ENCODE measurements at regions not wholly inside any gene's neighbourhood (a gene's known extent, or its start where the extent isn't known, plus 50 kb on each side); places are given as distances from the start of the nearest gene placed in this dataset.

- H3K9me2 ChIP-seq (replicated peaks; ENCODE audit: insufficient read depth) = no peaks in the 10 kb centered on the region
- DNase-seq (ENCODE audit: low spot score) = no peak
- no peak for TF ChIP-seq EZH2phosphoT487 (IDR thresholded peaks at IDR 0.05; ENCODE audit: low read depth, severe bottlenecking, unreplicated experiment)
- no peak for TF ChIP-seq CTCF (IDR thresholded peaks at IDR 0.05; ENCODE audit: poor library complexity)
- no peak for TF ChIP-seq EZH2 (IDR thresholded peaks at IDR 0.05; ENCODE audit: borderline replicate concordance)
- H3K27me3 ChIP-seq = no peaks in the 10 kb centered on the region
- no peaks in the 10 kb centered on the region for H3K36me3 ChIP-seq (replicated peaks; ENCODE audit: insufficient read depth, low read depth)
- no peaks in the 10 kb centered on the region for H3K4me1 ChIP-seq (ENCODE audit: insufficient read depth)
- no peaks in the 10 kb centered on the region for H4K20me1 ChIP-seq (ENCODE audit: insufficient read depth, poor library complexity, severe bottlenecking)
- no peaks in the 10 kb centered on the region for H3K79me2 ChIP-seq
- WGBS (ENCODE audit: low lambda C conversion rate, missing lambda C conversion rate) = 83% methylated on average over 2 of the region's 2 CpGs
- no peaks in the 10 kb centered on the region for H3K9me3 ChIP-seq (ENCODE audit: low read depth)
- no peak overlapping the region for H3K4me3 ChIP-seq
- H3K27ac ChIP-seq = no peak overlapping the region
- no peak overlapping the region for H2AFZ ChIP-seq
- no peak overlapping the region for H3K4me2 ChIP-seq
Measured at GRCh38 chr13:74796157-74796556, 662.0 kb upstream of the KLF12 start.

DNA sequence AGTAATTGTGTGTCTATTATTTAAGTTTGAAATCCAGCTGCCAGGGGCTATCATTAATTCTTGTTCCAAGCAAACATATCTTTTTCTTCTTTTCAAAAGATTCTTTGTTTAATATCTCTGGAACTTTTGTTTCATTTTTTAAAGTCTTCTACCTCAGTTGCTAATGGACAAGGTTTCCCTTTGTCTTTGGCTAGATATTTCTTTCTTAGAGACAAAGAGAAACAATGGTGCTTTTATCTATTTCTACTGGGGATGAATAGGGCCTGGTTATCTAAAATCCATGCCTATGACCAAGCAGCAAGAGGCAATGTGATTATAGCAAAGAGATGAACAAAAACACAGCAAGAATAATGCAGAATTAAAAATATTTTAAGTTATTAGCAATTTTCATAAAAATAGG lies 661.3 kb upstream of the KLF12 start:
- Histone ChIP-seq H4K20me1 (ENCODE audit: insufficient read depth, poor library complexity, severe bottlenecking) (no peaks in the 10 kb centered on the region), H3K9me3 (ENCODE audit: low read depth) (no peaks in the 10 kb centered on the region), H3K27me3 (no peaks in the 10 kb centered on the region), H3K4me3 (no peak overlapping the region), H3K79me2 (no peaks in the 10 kb centered on the region), H3K4me1 (ENCODE audit: insufficient read depth) (no peaks in the 10 kb centered on the region), H2AFZ (no peak overlapping the region), H3K27ac (no peak overlapping the region), H3K9me2 (replicated peaks; ENCODE audit: insufficient read depth) (no peaks in the 10 kb centered on the region), H3K36me3 (replicated peaks; ENCODE audit: insufficient read depth, low read depth) (no peaks in the 10 kb centered on the region), H3K4me2 (no peak overlapping the region)
- no peak for DNase-seq (ENCODE audit: low spot score)
- TF ChIP-seq EZH2 (IDR thresholded peaks at IDR 0.05; ENCODE audit: borderline replicate concordance) (no peak), EZH2phosphoT487 (IDR thresholded peaks at IDR 0.05; ENCODE audit: low read depth, severe bottlenecking, unreplicated experiment) (no peak)

GRCh38 chr13:74794582-74794981 lies 660.4 kb upstream of the KLF12 start:
- Histone ChIP-seq H3K27me3 (no peaks in the 10 kb centered on the region), H3K4me1 (ENCODE audit: insufficient read depth) (no peaks in the 10 kb centered on the region), H3K9me3 (ENCODE audit: low read depth) (no peaks in the 10 kb centered on the region), H3K9me2 (replicated peaks; ENCODE audit: insufficient read depth) (no peaks in the 10 kb centered on the region), H3K4me2 (no peak overlapping the region), H2AFZ (no peak overlapping the region), H3K79me2 (no peaks in the 10 kb centered on the region), H3K4me3 (no peak overlapping the region), H3K36me3 (replicated peaks; ENCODE audit: insufficient read depth, low read depth) (no peaks in the 10 kb centered on the region), H3K27ac (no peak overlapping the region), H4K20me1 (ENCODE audit: insufficient read depth, poor library complexity, severe bottlenecking) (no peaks in the 10 kb centered on the region)
- DNase-seq (ENCODE audit: low spot score) = no peak
- TF ChIP-seq EZH2 (IDR thresholded peaks at IDR 0.05; ENCODE audit: borderline replicate concordance) = no peak
- no peak for TF ChIP-seq CTCF (IDR thresholded peaks at IDR 0.05; ENCODE audit: poor library complexity)
- TF ChIP-seq EZH2phosphoT487 (IDR thresholded peaks at IDR 0.05; ENCODE audit: low read depth, severe bottlenecking, unreplicated experiment) = no peak
- 92% methylated on average over 3 of the region's 3 CpGs for WGBS (ENCODE audit: low lambda C conversion rate, missing lambda C conversion rate)

DNA sequence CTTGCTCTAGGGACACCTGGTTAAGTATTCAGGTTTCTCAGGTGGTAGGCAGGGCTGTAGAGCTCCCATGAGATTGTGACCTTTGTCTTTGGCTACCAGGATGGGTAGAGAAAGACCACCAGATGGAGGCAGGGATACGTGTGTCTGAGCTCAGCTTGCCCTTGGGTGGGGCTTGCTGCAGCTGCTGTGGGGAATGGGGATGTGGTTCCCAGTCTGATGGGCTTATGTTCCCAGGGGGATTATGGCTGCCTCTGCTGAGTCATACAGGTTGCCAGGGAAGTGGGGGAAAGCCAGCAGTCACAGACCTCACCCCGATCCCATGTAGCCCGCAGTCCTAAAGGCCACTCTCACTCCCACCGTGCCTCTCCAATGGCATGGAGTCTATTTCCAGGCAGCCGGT lies 659.9 kb upstream of the KLF12 start:
- H4K20me1 ChIP-seq (ENCODE audit: insufficient read depth, poor library complexity, severe bottlenecking) = no peaks in the 10 kb centered on the region
- H3K27ac ChIP-seq = no peak overlapping the region
- WGBS (ENCODE audit: low lambda C conversion rate, missing lambda C conversion rate) = 96% methylated on average over 5 of the region's 5 CpGs
- no peaks in the 10 kb centered on the region for H3K9me2 ChIP-seq (replicated peaks; ENCODE audit: insufficient read depth)
- DNase-seq (ENCODE audit: low spot score) = no peak
- no peaks in the 10 kb centered on the region for H3K27me3 ChIP-seq
- no peaks in the 10 kb centered on the region for H3K36me3 ChIP-seq (replicated peaks; ENCODE audit: insufficient read depth, low read depth)
- no peak overlapping the region for H2AFZ ChIP-seq
- H3K4me1 ChIP-seq (ENCODE audit: insufficient read depth) = no peaks in the 10 kb centered on the region
- no peaks in the 10 kb centered on the region for H3K9me3 ChIP-seq (ENCODE audit: low read depth)
- TF ChIP-seq EZH2 (IDR thresholded peaks at IDR 0.05; ENCODE audit: borderline replicate concordance) = no peak
- no peaks in the 10 kb centered on the region for H3K79me2 ChIP-seq
- H3K4me3 ChIP-seq = no peak overlapping the region
- no peak overlapping the region for H3K4me2 ChIP-seq
